Activated naive CD4-positive, alpha-beta T cell treated with anti-CD3 and anti-CD28 coated beads, Interleukin-2, amount 10 ng/mL, durations not matched to agents 7 days and 5 days (primary cell): ENCODE measurements at regions not wholly inside any gene's neighbourhood (a gene's known extent, or its start where the extent isn't known, plus 50 kb on each side); places are given as distances from the start of the nearest gene placed in this dataset.
"Not testable (repeated sequence)": the region's sequence is repeated elsewhere in the genome, so short reads cannot be mapped to it uniquely, and the experiment has no call there.

ENCODE experiments used
- CTCF ChIA-PET: fragments of 350-600 bp; sonication (Branson Sonifier 250); formaldehyde crosslinking; loops from one replicate; lab custom pipeline; 2021; ENCODE audit warnings: antibody characterized with exemption; lab: Charles Lee
- DNase-seq: peaks from one replicate; pipeline ENCODE4 v3.0.0-alpha.2; 2020
- H3K27ac Mint-ChIP-seq: one replicate; pipeline ENCODE4 v1.8.0; 2021; ENCODE audit warnings: mild to moderate bottlenecking, moderate library complexity, mixed read lengths
- H3K27me3 Mint-ChIP-seq: one replicate; pipeline ENCODE4 v1.8.0; 2021; ENCODE audit warnings: mild to moderate bottlenecking, mixed read lengths
- H3K36me3 Mint-ChIP-seq: one replicate; pipeline ENCODE4 v1.8.0; 2021; ENCODE audit warnings: mixed read lengths
- H3K4me1 Mint-ChIP-seq: one replicate; pipeline ENCODE4 v1.8.0; 2021; ENCODE audit warnings: mixed read lengths
- H3K4me3 Mint-ChIP-seq: one replicate; pipeline ENCODE4 v1.8.0; 2021; ENCODE audit warnings: mild to moderate bottlenecking, moderate library complexity, mixed read lengths
- H3K9me3 Mint-ChIP-seq: one replicate; pipeline ENCODE4 v1.8.0; 2021; ENCODE audit warnings: mixed read lengths

GRCh38 chr3:163753033-163753432 is 1325.3 kb downstream of the SI start:
- no peak for DNase-seq
- Mint-ChIP-seq H3K4me1 (no peaks in the 10 kb centered on the region), H3K27ac (no peak overlapping the region), H3K4me3 (no peak overlapping the region), H3K27me3 (no peaks in the 10 kb centered on the region), H3K36me3 (no peaks in the 10 kb centered on the region), H3K9me3 (peaks cover 22% of the 10 kb centered on the region)
- CTCF ChIA-PET, result no interaction called here

GRCh38 chr3:163745204-163745603 is 1333.1 kb downstream of the SI start:
- no peaks in the 10 kb centered on the region for H3K36me3 Mint-ChIP-seq
- CTCF ChIA-PET, result no interaction called here
- no peak for DNase-seq
- no peak overlapping the region for H3K4me3 Mint-ChIP-seq
- H3K4me1 Mint-ChIP-seq, result no peaks in the 10 kb centered on the region
- H3K27me3 Mint-ChIP-seq, result no peaks in the 10 kb centered on the region
- H3K9me3 Mint-ChIP-seq, result peaks cover 14% of the 10 kb centered on the region
- no peak overlapping the region for H3K27ac Mint-ChIP-seq

GRCh38 chr3:163735394-163735793 is 1342.9 kb downstream of the SI start:
- Mint-ChIP-seq H3K9me3 (peaks cover 8% of the 10 kb centered on the region), H3K4me1 (no peaks in the 10 kb centered on the region), H3K27ac (no peak overlapping the region), H3K36me3 (no peaks in the 10 kb centered on the region), H3K27me3 (no peaks in the 10 kb centered on the region), H3K4me3 (no peak overlapping the region)
- CTCF ChIA-PET, result no interaction called here
- no peak for DNase-seq

GRCh38 chr3:163730684-163731083 is 1347.6 kb downstream of the SI start:
- H3K9me3 Mint-ChIP-seq, result peaks cover 6% of the 10 kb centered on the region
- no peak overlapping the region for H3K4me3 Mint-ChIP-seq
- no peaks in the 10 kb centered on the region for H3K27me3 Mint-ChIP-seq
- no peaks in the 10 kb centered on the region for H3K4me1 Mint-ChIP-seq
- CTCF ChIA-PET, result no interaction called here
- H3K36me3 Mint-ChIP-seq, result no peaks in the 10 kb centered on the region
- H3K27ac Mint-ChIP-seq, result no peak overlapping the region
- no peak for DNase-seq

GRCh38 chr3:163726125-163726524 is 1352.2 kb downstream of the SI start:
- no peak overlapping the region for H3K27ac Mint-ChIP-seq
- CTCF ChIA-PET, result no interaction called here
- H3K36me3 Mint-ChIP-seq, result no peaks in the 10 kb centered on the region
- H3K27me3 Mint-ChIP-seq, result no peaks in the 10 kb centered on the region
- no peak overlapping the region for H3K4me3 Mint-ChIP-seq
- no peak for DNase-seq
- H3K9me3 Mint-ChIP-seq, result peaks cover 4% of the 10 kb centered on the region
- no peaks in the 10 kb centered on the region for H3K4me1 Mint-ChIP-seq

- Mint-ChIP-seq H3K27me3 (no peaks in the 10 kb centered on the region), H3K4me3 (no peak overlapping the region), H3K27ac (no peak overlapping the region), H3K4me1 (no peaks in the 10 kb centered on the region), H3K36me3 (no peaks in the 10 kb centered on the region), H3K9me3 (peaks cover 3% of the 10 kb centered on the region)
- DNase-seq, result no peak
- CTCF ChIA-PET, result no interaction called here
Observed at GRCh38 chr3:163722405-163722804, 1355.9 kb downstream of the SI start.

- Mint-ChIP-seq H3K9me3 (peaks cover 3% of the 10 kb centered on the region), H3K27ac (no peak overlapping the region), H3K4me1 (no peaks in the 10 kb centered on the region), H3K27me3 (no peaks in the 10 kb centered on the region), H3K4me3 (no peak overlapping the region), H3K36me3 (no peaks in the 10 kb centered on the region)
- CTCF ChIA-PET, result no interaction called here
- DNase-seq, result no peak
Observed at GRCh38 chr3:163721596-163721995, 1356.7 kb downstream of the SI start.

GRCh38 chr3:163717377-163717776 is 1360.9 kb downstream of the SI start:
- CTCF ChIA-PET, result no interaction called here
- Mint-ChIP-seq H3K27me3 (no peaks in the 10 kb centered on the region), H3K27ac (no peak overlapping the region), H3K4me3 (no peak overlapping the region), H3K9me3 (peaks cover 4% of the 10 kb centered on the region), H3K4me1 (no peaks in the 10 kb centered on the region), H3K36me3 (no peaks in the 10 kb centered on the region)
- DNase-seq, result no peak

- no peaks in the 10 kb centered on the region for H3K27me3 Mint-ChIP-seq
- CTCF ChIA-PET, result no interaction called here
- DNase-seq, result no peak
- peaks cover 6% of the 10 kb centered on the region for H3K9me3 Mint-ChIP-seq
- no peaks in the 10 kb centered on the region for H3K36me3 Mint-ChIP-seq
- no peaks in the 10 kb centered on the region for H3K4me1 Mint-ChIP-seq
- H3K4me3 Mint-ChIP-seq, result no peak overlapping the region
- no peak overlapping the region for H3K27ac Mint-ChIP-seq
Observed at GRCh38 chr3:163708428-163708827, 1369.9 kb downstream of the SI start.

- H3K27ac Mint-ChIP-seq, result no peak overlapping the region
- H3K27me3 Mint-ChIP-seq, result no peaks in the 10 kb centered on the region
- CTCF ChIA-PET, result no interaction called here
- no peak overlapping the region for H3K4me3 Mint-ChIP-seq
- no peaks in the 10 kb centered on the region for H3K36me3 Mint-ChIP-seq
- DNase-seq, result no peak
- peaks cover 5% of the 10 kb centered on the region for H3K9me3 Mint-ChIP-seq
- H3K4me1 Mint-ChIP-seq, result no peaks in the 10 kb centered on the region
Observed at GRCh38 chr3:163707659-163708058, 1370.6 kb downstream of the SI start.

GRCh38 chr3:163698221-163698620 is 1380.1 kb downstream of the SI start:
- H3K4me3 Mint-ChIP-seq, H3K27me3 Mint-ChIP-seq, H3K27ac Mint-ChIP-seq, DNase-seq, CTCF ChIA-PET, H3K4me1 Mint-ChIP-seq, H3K36me3 Mint-ChIP-seq: not testable (repeated sequence)
- peaks cover 18% of the 10 kb centered on the region for H3K9me3 Mint-ChIP-seq

- Mint-ChIP-seq H3K4me3 (no peak overlapping the region), H3K36me3 (no peaks in the 10 kb centered on the region), H3K27me3 (no peaks in the 10 kb centered on the region), H3K9me3 (peaks cover 17% of the 10 kb centered on the region), H3K4me1 (no peaks in the 10 kb centered on the region), H3K27ac (no peak overlapping the region)
- CTCF ChIA-PET, result no interaction called here
- DNase-seq, result no peak
Observed at GRCh38 chr3:163692494-163692893, 1385.8 kb downstream of the SI start.

GRCh38 chr3:163684651-163685050 is 1393.6 kb downstream of the SI start:
- DNase-seq, result no peak
- no peaks in the 10 kb centered on the region for H3K36me3 Mint-ChIP-seq
- H3K9me3 Mint-ChIP-seq, result peaks cover 7% of the 10 kb centered on the region
- CTCF ChIA-PET, result no interaction called here
- no peak overlapping the region for H3K4me3 Mint-ChIP-seq
- no peak overlapping the region for H3K27ac Mint-ChIP-seq
- H3K4me1 Mint-ChIP-seq, result no peaks in the 10 kb centered on the region
- no peaks in the 10 kb centered on the region for H3K27me3 Mint-ChIP-seq

GRCh38 chr3:163672954-163673353 is 1405.3 kb downstream of the SI start:
- DNase-seq, result no peak
- peaks cover 10% of the 10 kb centered on the region for H3K9me3 Mint-ChIP-seq
- no peaks in the 10 kb centered on the region for H3K27me3 Mint-ChIP-seq
- no peak overlapping the region for H3K4me3 Mint-ChIP-seq
- no peak overlapping the region for H3K27ac Mint-ChIP-seq
- CTCF ChIA-PET, result no interaction called here
- H3K4me1 Mint-ChIP-seq, result no peaks in the 10 kb centered on the region
- H3K36me3 Mint-ChIP-seq, result no peaks in the 10 kb centered on the region

- Mint-ChIP-seq H3K27ac (no peak overlapping the region), H3K4me3 (no peak overlapping the region), H3K27me3 (no peaks in the 10 kb centered on the region), H3K4me1 (no peaks in the 10 kb centered on the region), H3K36me3 (no peaks in the 10 kb centered on the region), H3K9me3 (peaks cover 10% of the 10 kb centered on the region)
- CTCF ChIA-PET, result no interaction called here
- no peak for DNase-seq
Observed at GRCh38 chr3:163671201-163671600, 1407.1 kb downstream of the SI start.

- CTCF ChIA-PET, result no interaction called here
- H3K27me3 Mint-ChIP-seq, result no peaks in the 10 kb centered on the region
- no peak for DNase-seq
- H3K4me1 Mint-ChIP-seq, result no peaks in the 10 kb centered on the region
- H3K27ac Mint-ChIP-seq, result no peak overlapping the region
- no peak overlapping the region for H3K4me3 Mint-ChIP-seq
- H3K36me3 Mint-ChIP-seq, result no peaks in the 10 kb centered on the region
- peaks cover 10% of the 10 kb centered on the region for H3K9me3 Mint-ChIP-seq
Observed at GRCh38 chr3:163664466-163664865, 1413.8 kb downstream of the SI start.
